SK-N-SH (cell line): ENCODE measurements at regions not wholly inside any gene's neighbourhood (a gene's known extent, or its start where the extent isn't known, plus 50 kb on each side); places are given as distances from the start of the nearest gene placed in this dataset.

Experiments used
- CTCF ChIA-PET: fragments of 300-600, 350-600 bp; formaldehyde crosslinking; extraction: SDS; loops from one replicate; lab custom pipeline; 2021; lab: Yijun Ruan, JAX
- POLR2A ChIA-PET: fragments of 350-600 bp; sonication (Branson Sonifier 250); formaldehyde crosslinking; extraction: SDS; loops from one replicate; lab custom pipeline; 2020; ENCODE audit warnings: antibody characterized with exemption, inconsistent platforms; lab: Yijun Ruan, JAX
- DNase-seq: peaks from one replicate; pipeline ENCODE4 v3.0.0; 2012
- H2AFZ ChIP-seq: fragments of 200-600 bp; sonication (generic); 2 replicates; pipeline ENCODE4 v1.8.1; 2016; ENCODE audit warnings: antibody characterized with exemption, mild to moderate bottlenecking, low read depth
- H3F3A ChIP-seq: fragments of 200-600 bp; sonication (generic); replicated peaks from 2 replicates; pipeline ENCODE3; 2016; ENCODE audit warnings: antibody characterized with exemption, mild to moderate bottlenecking; ENCODE audit not compliant: insufficient read depth
- H3K27ac ChIP-seq, 2 experiments: fragments of 200-500 bp in 1 of 2; fragments of 200-600 bp in 1 of 2; sonication (Bioruptor generic) in 1 of 2; sonication (generic), shearing (Covaris generic) in 1 of 2; 2 replicates each; pipeline versions ENCODE4 v1.5.1 to v1.6.1; 2014 to 2016; ENCODE audit warnings: low read depth in 2 of 2, inconsistent platforms in 1 of 2, low read length in 1 of 2, mild to moderate bottlenecking in 1 of 2, mixed read lengths in 1 of 2
- H3K27me3 ChIP-seq: fragments of 200-600 bp; sonication (generic), shearing (Covaris generic); 2 replicates; pipeline ENCODE4 v1.6.1; 2016; ENCODE audit warnings: mixed run types; ENCODE audit not compliant: insufficient read depth
- H3K36me3 ChIP-seq, 2 experiments: fragments of 200-500 bp in 1 of 2; fragments of 200-600 bp in 1 of 2; sonication (Bioruptor generic) in 1 of 2; sonication (generic) in 1 of 2; replicated peaks in 1 of 2; 2 replicates each; pipeline versions ENCODE3 to v1.5.1; 2014 to 2016; ENCODE audit warnings: low read length in 1 of 2, mild to moderate bottlenecking in 1 of 2; ENCODE audit not compliant: insufficient read depth in 2 of 2, control insufficient read depth in 1 of 2
- H3K4me1 ChIP-seq, 2 experiments: fragments of 200-500 bp in 1 of 2; fragments of 200-600 bp in 1 of 2; sonication (Bioruptor generic) in 1 of 2; sonication (generic), shearing (Covaris generic) in 1 of 2; 2 replicates each; pipeline versions ENCODE4 v1.5.1 to v1.6.1; 2014 to 2016; ENCODE audit warnings: low read depth in 1 of 2, low read length in 1 of 2, mixed run types in 1 of 2; ENCODE audit not compliant: insufficient read depth in 2 of 2, control insufficient read depth in 1 of 2
- H3K4me2 ChIP-seq: fragments of 200-600 bp; sonication (generic), shearing (Covaris generic); 2 replicates; pipeline ENCODE4 v1.6.1; 2017; ENCODE audit warnings: mixed run types
- H3K4me3 ChIP-seq, 2 experiments: fragments of 200-500 bp in 1 of 2; fragments of 200-600 bp in 1 of 2; sonication (Bioruptor generic) in 1 of 2; sonication (generic), shearing (Covaris generic) in 1 of 2; 2 replicates each; pipeline versions ENCODE4 v1.5.1 to v1.8.1; 2014 to 2016; ENCODE audit warnings: low read depth in 2 of 2, inconsistent platforms in 1 of 2, low read length in 1 of 2, mild to moderate bottlenecking in 1 of 2, mixed read lengths in 1 of 2, moderate library complexity in 1 of 2
- H3K79me2 ChIP-seq: fragments of 200-600 bp; sonication (generic); 2 replicates; pipeline ENCODE4 v1.8.1; 2017; ENCODE audit warnings: mild to moderate bottlenecking; ENCODE audit not compliant: insufficient read depth
- H3K9ac ChIP-seq: fragments of 200-600 bp; sonication (generic); 2 replicates; pipeline ENCODE4 v1.6.1; 2017; ENCODE audit warnings: mixed run types
- H3K9me2 ChIP-seq: fragments of 200-600 bp; sonication (generic); 2 replicates; pipeline ENCODE4 v1.6.1; 2017; ENCODE audit warnings: mixed run types
- H3K9me3 ChIP-seq: fragments of 200-600 bp; sonication (generic); 2 replicates; pipeline ENCODE4 v1.6.1; 2017; ENCODE audit warnings: mixed run types, mild to moderate bottlenecking, moderate library complexity
- H4K20me1 ChIP-seq: fragments of 200-600 bp; sonication (generic); 2 replicates; pipeline ENCODE4 v1.6.1; 2017; ENCODE audit warnings: mild to moderate bottlenecking, mixed run types; ENCODE audit not compliant: insufficient read depth
- JUND ChIP-seq: IDR thresholded peaks from 2 replicates; pipeline ENCODE4 v1.4.0; 2012
- MXI1 ChIP-seq: IDR thresholded peaks from 2 replicates; pipeline ENCODE4 v1.6.1; 2012; ENCODE audit warnings: mild to moderate bottlenecking, low read depth, low read length, improper control_type of control experiment
- RAD21 ChIP-seq: IDR thresholded peaks from 2 replicates; pipeline ENCODE4 v1.6.1; 2012; ENCODE audit warnings: mild to moderate bottlenecking, low read length
- RCOR1 ChIP-seq: fragments of 150-350 bp; IDR thresholded peaks from 2 replicates; pipeline ENCODE4 v1.6.1; 2017; ENCODE audit warnings: antibody characterized with exemption, low read length
- RXRA ChIP-seq: IDR thresholded peaks from 2 replicates; pipeline ENCODE4 v1.4.0; 2012; ENCODE audit warnings: low read depth, mild to moderate bottlenecking, borderline replicate concordance
- SIN3A ChIP-seq: IDR thresholded peaks from 2 replicates; pipeline ENCODE4 v1.6.1; 2012; ENCODE audit warnings: low read depth, mild to moderate bottlenecking, low read length, moderate library complexity, borderline replicate concordance
- SMC3 ChIP-seq: IDR thresholded peaks from 2 replicates; pipeline ENCODE4 v1.6.1; 2012; ENCODE audit warnings: low read depth, low read length, improper control_type of control experiment
- TAF1 ChIP-seq: IDR thresholded peaks from 2 replicates; pipeline ENCODE4 v1.6.1; 2012; ENCODE audit warnings: low read depth, mild to moderate bottlenecking, low read length, moderate library complexity, borderline replicate concordance
- TEAD4 ChIP-seq: IDR thresholded peaks from 2 replicates; pipeline ENCODE4 v1.4.0; 2012; ENCODE audit warnings: mild to moderate bottlenecking, borderline replicate concordance; ENCODE audit not compliant: insufficient read depth
- WGBS: methylation state at CpG from one replicate; pipeline ENCODE4 v1.1.6; 2017; ENCODE audit warnings: low lambda C conversion rate; 5-methylcytosine and 5-hydroxymethylcytosine counted together
- TF ChIP-seq, protein P1 (sequence below): fragments of 200-600 bp; sonication (generic); IDR thresholded peaks from 2 replicates; pipeline ENCODE4 v1.6.1; 2017; ENCODE audit warnings: antibody characterized with exemption, mild to moderate bottlenecking, moderate library complexity
- TF ChIP-seq, protein P2 (sequence below): IDR thresholded peaks from 2 replicates; pipeline ENCODE4 v1.4.0; 2012; ENCODE audit warnings: low read depth
- TF ChIP-seq, protein P3 (sequence below): IDR thresholded peaks from 2 replicates; pipeline ENCODE4 v1.4.0; 2012; ENCODE audit warnings: low read depth, borderline replicate concordance

DNA sequence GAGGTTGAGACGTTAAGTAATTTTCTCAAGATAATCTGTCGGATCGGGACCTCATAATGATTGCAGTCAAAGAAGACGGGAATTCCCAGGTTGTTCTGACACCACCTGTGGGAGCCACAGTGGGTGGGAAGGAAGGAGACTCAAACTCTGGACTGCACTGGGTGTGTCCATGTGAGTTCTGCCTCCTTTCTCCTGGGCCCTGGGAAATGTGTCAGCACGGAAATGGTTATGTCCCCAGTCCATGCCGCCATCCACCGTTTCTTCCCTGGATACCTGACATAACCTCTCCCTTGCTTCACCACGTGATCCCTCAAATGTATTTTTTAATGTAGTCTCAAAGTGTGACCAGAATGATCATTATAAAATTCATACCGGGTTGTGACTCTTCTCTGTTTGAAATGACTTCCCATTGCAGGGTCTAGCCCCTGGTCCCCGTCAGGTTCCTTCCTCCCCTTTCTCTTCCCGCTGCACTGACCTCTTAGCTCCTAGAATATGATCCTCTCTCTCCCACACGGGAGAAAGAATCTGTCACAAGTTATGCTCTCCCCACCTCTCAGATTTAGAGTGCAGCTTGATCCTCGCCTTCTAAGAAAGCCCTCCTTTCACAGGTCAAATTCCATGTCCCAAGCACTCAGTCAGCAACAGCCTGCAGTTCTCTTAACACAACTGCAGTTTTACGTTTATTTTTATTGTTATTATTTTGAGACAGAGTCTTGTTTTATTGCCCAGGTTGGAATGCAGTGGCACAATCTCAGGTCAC is 820.0 kb upstream of the EEF2KMT start:
- Histone ChIP-seq H2AFZ (no peak overlapping the region), H4K20me1 (no peaks in the 10 kb centered on the region), H3K9me2 (no peaks in the 10 kb centered on the region), H3K36me3 (no peaks in the 10 kb centered on the region), H3K27me3 (no peaks in the 10 kb centered on the region), H3K9me3 (no peaks in the 10 kb centered on the region), H3K4me3 (no peak overlapping the region), H3K4me1 (peaks cover 0 to 6% of the 10 kb centered on the region in 2 experiments; a peak in 1 of 4 replicates), H3F3A (no peaks in the 10 kb centered on the region), H3K4me2 (no peak overlapping the region), H3K27ac (no peak overlapping the region), H3K9ac (no peak overlapping the region), H3K79me2 (no peaks in the 10 kb centered on the region)
- DNase-seq = no peak
- WGBS = 39% methylated on average over 14 of the region's 14 CpGs
- TF ChIP-seq, protein P1, sequence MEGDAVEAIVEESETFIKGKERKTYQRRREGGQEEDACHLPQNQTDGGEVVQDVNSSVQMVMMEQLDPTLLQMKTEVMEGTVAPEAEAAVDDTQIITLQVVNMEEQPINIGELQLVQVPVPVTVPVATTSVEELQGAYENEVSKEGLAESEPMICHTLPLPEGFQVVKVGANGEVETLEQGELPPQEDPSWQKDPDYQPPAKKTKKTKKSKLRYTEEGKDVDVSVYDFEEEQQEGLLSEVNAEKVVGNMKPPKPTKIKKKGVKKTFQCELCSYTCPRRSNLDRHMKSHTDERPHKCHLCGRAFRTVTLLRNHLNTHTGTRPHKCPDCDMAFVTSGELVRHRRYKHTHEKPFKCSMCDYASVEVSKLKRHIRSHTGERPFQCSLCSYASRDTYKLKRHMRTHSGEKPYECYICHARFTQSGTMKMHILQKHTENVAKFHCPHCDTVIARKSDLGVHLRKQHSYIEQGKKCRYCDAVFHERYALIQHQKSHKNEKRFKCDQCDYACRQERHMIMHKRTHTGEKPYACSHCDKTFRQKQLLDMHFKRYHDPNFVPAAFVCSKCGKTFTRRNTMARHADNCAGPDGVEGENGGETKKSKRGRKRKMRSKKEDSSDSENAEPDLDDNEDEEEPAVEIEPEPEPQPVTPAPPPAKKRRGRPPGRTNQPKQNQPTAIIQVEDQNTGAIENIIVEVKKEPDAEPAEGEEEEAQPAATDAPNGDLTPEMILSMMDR = no peak
- TF ChIP-seq MXI1 (no peak), TEAD4 (no peak), SIN3A (no peak), RXRA (no peak), SMC3 (no peak), JUND (no peak), RAD21 (no peak), TAF1 (no peak)
- TF ChIP-seq, protein P2, sequence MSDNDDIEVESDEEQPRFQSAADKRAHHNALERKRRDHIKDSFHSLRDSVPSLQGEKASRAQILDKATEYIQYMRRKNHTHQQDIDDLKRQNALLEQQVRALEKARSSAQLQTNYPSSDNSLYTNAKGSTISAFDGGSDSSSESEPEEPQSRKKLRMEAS = no peak
- ChIA-PET POLR2A (no interaction called here), CTCF (interaction anchor here (0.9 kb wide), 1 partner anchor 9 kb away, joined by 3 read pairs; no protein-coding TSS in a partner anchor)

DNA sequence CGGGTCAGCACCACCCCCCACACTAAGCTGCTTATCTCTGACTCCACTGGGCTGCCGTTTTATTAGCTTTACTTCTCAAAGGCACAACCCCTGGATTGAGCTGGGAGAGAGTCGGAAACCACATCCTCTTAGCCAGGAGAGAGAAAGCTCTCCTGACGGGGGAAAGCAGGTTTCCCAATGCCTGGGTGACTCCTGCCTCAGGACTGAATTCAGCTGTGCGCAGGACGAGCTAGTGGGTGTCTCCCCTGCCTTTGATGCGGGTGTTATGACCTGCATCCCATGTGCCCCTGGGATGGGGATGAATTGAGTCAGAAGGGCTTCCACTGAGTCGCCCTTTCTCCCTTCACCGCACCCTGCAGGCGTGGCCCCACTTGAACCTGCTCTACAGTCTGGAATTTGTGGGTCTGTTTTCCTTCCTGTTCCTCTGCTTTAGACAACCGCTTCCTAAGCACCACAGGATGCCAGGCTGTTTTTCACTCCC is 819.2 kb upstream of the EEF2KMT start:
- no peak for DNase-seq
- 29% methylated on average over 11 of the region's 11 CpGs for WGBS

More for the DNA sequence above, 819.2 kb upstream of the EEF2KMT start:
- Histone ChIP-seq H3K4me2 (no peak overlapping the region), H3K79me2 (no peaks in the 10 kb centered on the region), H3K9me3 (no peaks in the 10 kb centered on the region), H2AFZ (no peak overlapping the region), H3F3A (no peaks in the 10 kb centered on the region), H3K27me3 (no peaks in the 10 kb centered on the region), H3K4me3 (no peak overlapping the region), H3K9ac (no peak overlapping the region), H4K20me1 (no peaks in the 10 kb centered on the region), H3K4me1 (peaks cover 0 to 9% of the 10 kb centered on the region in 2 experiments; a peak in 1 of 4 replicates), H3K36me3 (no peaks in the 10 kb centered on the region), H3K9me2 (no peaks in the 10 kb centered on the region), H3K27ac (no peak overlapping the region)
- TF ChIP-seq SIN3A (no peak), RCOR1 (no peak), TAF1 (no peak), JUND (no peak)
- TF ChIP-seq, protein P3, sequence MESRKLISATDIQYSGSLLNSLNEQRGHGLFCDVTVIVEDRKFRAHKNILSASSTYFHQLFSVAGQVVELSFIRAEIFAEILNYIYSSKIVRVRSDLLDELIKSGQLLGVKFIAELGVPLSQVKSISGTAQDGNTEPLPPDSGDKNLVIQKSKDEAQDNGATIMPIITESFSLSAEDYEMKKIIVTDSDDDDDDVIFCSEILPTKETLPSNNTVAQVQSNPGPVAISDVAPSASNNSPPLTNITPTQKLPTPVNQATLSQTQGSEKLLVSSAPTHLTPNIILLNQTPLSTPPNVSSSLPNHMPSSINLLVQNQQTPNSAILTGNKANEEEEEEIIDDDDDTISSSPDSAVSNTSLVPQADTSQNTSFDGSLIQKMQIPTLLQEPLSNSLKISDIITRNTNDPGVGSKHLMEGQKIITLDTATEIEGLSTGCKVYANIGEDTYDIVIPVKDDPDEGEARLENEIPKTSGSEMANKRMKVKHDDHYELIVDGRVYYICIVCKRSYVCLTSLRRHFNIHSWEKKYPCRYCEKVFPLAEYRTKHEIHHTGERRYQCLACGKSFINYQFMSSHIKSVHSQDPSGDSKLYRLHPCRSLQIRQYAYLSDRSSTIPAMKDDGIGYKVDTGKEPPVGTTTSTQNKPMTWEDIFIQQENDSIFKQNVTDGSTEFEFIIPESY = no peak
- POLR2A ChIA-PET = no interaction called here
- CTCF ChIA-PET = interaction anchor here (0.6 to 1.1 kb wide), 3 partner anchors 44 to 189 kb away, joined by 3 read pairs; no protein-coding TSS in a partner anchor
